Liver (tissue), 8 donors: ENCODE measurements at regions not wholly inside any gene's neighbourhood (a gene's known extent, or its start where the extent isn't known, plus 50 kb on each side); places are given as distances from the start of the nearest gene placed in this dataset.

Experiments used
- DNase-seq: peaks from one replicate; pipeline ENCODE4 v3.0.0-alpha.2; 2017; ENCODE audit warnings: low spot score
- H3K27ac ChIP-seq, 2 donors: one replicate each; pipeline ENCODE4 v1.7.0; 2013; ENCODE audit warnings: inconsistent platforms in 2 of 2, low read length in 2 of 2, control low read depth in 1 of 2, low read depth in 1 of 2, mild to moderate bottlenecking in 1 of 2
- H3K27me3 ChIP-seq, 4 donors: one replicate each; pipeline versions ENCODE4 v1.6.1 to v1.7.0; 2013; ENCODE audit warnings: low read length in 3 of 4, inconsistent platforms in 1 of 4, mild to moderate bottlenecking in 1 of 4, moderate library complexity in 1 of 4; ENCODE audit not compliant: control insufficient read depth in 4 of 4, insufficient read depth in 4 of 4
- H3K36me3 ChIP-seq, 4 donors: one replicate each; pipeline versions ENCODE4 v1.6.1 to v1.7.0; 2013; ENCODE audit warnings: low read length in 3 of 4, mild to moderate bottlenecking in 3 of 4, low read depth in 1 of 4, moderate library complexity in 1 of 4; ENCODE audit not compliant: control insufficient read depth in 4 of 4, insufficient read depth in 3 of 4
- H3K4me1 ChIP-seq, 4 donors: one replicate each; pipeline versions ENCODE4 v1.6.1 to v1.7.0; 2013; ENCODE audit warnings: low read length in 3 of 4, mild to moderate bottlenecking in 3 of 4, moderate library complexity in 1 of 4; ENCODE audit not compliant: control insufficient read depth in 4 of 4, insufficient read depth in 4 of 4
- H3K4me3 ChIP-seq, 3 donors: one replicate each; pipeline versions ENCODE4 v1.6.1 to v1.7.0; 2013; ENCODE audit warnings: low read length in 3 of 3, control low read depth in 1 of 3, low read depth in 1 of 3, mild to moderate bottlenecking in 1 of 3
- H3K9ac ChIP-seq, 2 donors: one replicate each; pipeline ENCODE4 v1.7.0; 2013; ENCODE audit warnings: low read length in 2 of 2, mild to moderate bottlenecking in 2 of 2, moderate library complexity in 2 of 2, control low read depth in 1 of 2, low read depth in 1 of 2
- H3K9me3 ChIP-seq, 4 donors: one replicate each; pipeline versions ENCODE4 v1.6.1 to v1.7.0; 2013; ENCODE audit warnings: low read length in 3 of 4; ENCODE audit not compliant: control insufficient read depth in 4 of 4
- EGR1 ChIP-seq, 2 donors: IDR thresholded peaks; 2 replicates each; pipeline ENCODE4 v1.6.1; 2016 to 2018; ENCODE audit warnings: antibody characterized with exemption in 2 of 2, low read depth in 2 of 2
- FOXA1 ChIP-seq: IDR thresholded peaks from 2 replicates; pipeline ENCODE4 v1.6.1; 2016; ENCODE audit warnings: antibody characterized with exemption
- FOXA2 ChIP-seq: IDR thresholded peaks from 2 replicates; pipeline ENCODE4 v1.6.1; 2016; ENCODE audit warnings: antibody characterized with exemption
- GABPA ChIP-seq, 2 donors: IDR thresholded peaks in 1 of 2; conservative IDR thresholded peaks in 1 of 2; 2 replicates each; pipeline ENCODE4 v1.6.1; 2016; ENCODE audit warnings: antibody characterized with exemption in 2 of 2, mild to moderate bottlenecking in 1 of 2, moderate library complexity in 1 of 2
- HNF4A ChIP-seq, 2 donors: conservative IDR thresholded peaks; 2 replicates each; pipeline ENCODE4 v1.6.1; 2016; ENCODE audit warnings: antibody characterized with exemption in 2 of 2, mild to moderate bottlenecking in 2 of 2
- HNF4G ChIP-seq: IDR thresholded peaks from 2 replicates; pipeline ENCODE4 v1.6.1; 2016; ENCODE audit warnings: antibody characterized with exemption
- JUND ChIP-seq, 2 donors: IDR thresholded peaks; 2 replicates each; pipeline ENCODE4 v1.6.1; 2016; ENCODE audit warnings: antibody characterized with exemption in 2 of 2
- NR2F2 ChIP-seq: IDR thresholded peaks from 2 replicates; pipeline ENCODE4 v1.6.1; 2016; ENCODE audit warnings: antibody characterized with exemption
- RAD21 ChIP-seq, 2 donors: IDR thresholded peaks; 2 replicates each; pipeline ENCODE4 v1.6.1; 2016; ENCODE audit warnings: antibody characterized with exemption in 2 of 2, mild to moderate bottlenecking in 2 of 2
- RXRA ChIP-seq, 2 donors: IDR thresholded peaks; 2 replicates each; pipeline ENCODE4 v1.6.1; 2017 to 2018; ENCODE audit warnings: antibody characterized with exemption in 2 of 2, mild to moderate bottlenecking in 1 of 2
- TAF1 ChIP-seq: conservative IDR thresholded peaks from 2 replicates; pipeline ENCODE4 v1.6.1; 2016; ENCODE audit warnings: antibody characterized with exemption, mild to moderate bottlenecking
- YY1 ChIP-seq: IDR thresholded peaks from 2 replicates; pipeline ENCODE4 v1.6.1; 2016; ENCODE audit warnings: antibody characterized with exemption, mild to moderate bottlenecking
- WGBS: extraction: QIAGEN DNeasy Blood & Tissue Kit; methylation state at CpG from one replicate; pipeline ENCODE4 v1.1.7; 2013; 5-methylcytosine and 5-hydroxymethylcytosine counted together
- TF ChIP-seq, protein P1 (sequence below): IDR thresholded peaks from 2 replicates; pipeline ENCODE4 v1.6.1; 2016; ENCODE audit warnings: antibody characterized with exemption
- TF ChIP-seq, protein P2 (sequence below): fragments of 150-350 bp; IDR thresholded peaks from 2 replicates; pipeline ENCODE4 v1.5.1; 2017; ENCODE audit warnings: improper control_type of control experiment, low read depth, low read length; ENCODE audit not compliant: missing input control
- TF ChIP-seq, protein P3 (sequence below): IDR thresholded peaks from 2 replicates; pipeline ENCODE4 v1.6.1; 2016; ENCODE audit warnings: antibody characterized with exemption
- TF ChIP-seq, protein P4 (sequence below): IDR thresholded peaks from 2 replicates; pipeline ENCODE4 v1.6.1; 2016; ENCODE audit warnings: antibody characterized with exemption, mild to moderate bottlenecking
- TF ChIP-seq, protein P5 (sequence below): IDR thresholded peaks from 2 replicates; pipeline ENCODE4 v1.6.1; 2016; ENCODE audit warnings: antibody characterized with exemption
- donor health status: healthy.
- donor health status: healthy.
- donor health status: healthy.
- donor health status: healthy.
- donor health status: healthy.

- no peaks in the 10 kb centered on the region for H3K36me3 ChIP-seq
- TF ChIP-seq TAF1 (no peak), RAD21 (IDR thresholded peaks at IDR 0.05) (no peak), FOXA1 (no peak), EGR1 (IDR thresholded peaks at IDR 0.05; ENCODE audit: low read depth in 2 of 2) (no peak), RXRA (IDR thresholded peaks at IDR 0.05) (no peak), NR2F2 (no peak), FOXA2 (no peak), GABPA (IDR thresholded peaks at IDR 0.05 in 1 of 2, conservative IDR thresholded peaks at IDR 0.05 in 1 of 2) (no peak), HNF4A (conservative IDR thresholded peaks at IDR 0.05) (no peak)
- TF ChIP-seq, protein P1, sequence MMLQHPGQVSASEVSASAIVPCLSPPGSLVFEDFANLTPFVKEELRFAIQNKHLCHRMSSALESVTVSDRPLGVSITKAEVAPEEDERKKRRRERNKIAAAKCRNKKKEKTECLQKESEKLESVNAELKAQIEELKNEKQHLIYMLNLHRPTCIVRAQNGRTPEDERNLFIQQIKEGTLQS, result no peak
- TF ChIP-seq, protein P2, sequence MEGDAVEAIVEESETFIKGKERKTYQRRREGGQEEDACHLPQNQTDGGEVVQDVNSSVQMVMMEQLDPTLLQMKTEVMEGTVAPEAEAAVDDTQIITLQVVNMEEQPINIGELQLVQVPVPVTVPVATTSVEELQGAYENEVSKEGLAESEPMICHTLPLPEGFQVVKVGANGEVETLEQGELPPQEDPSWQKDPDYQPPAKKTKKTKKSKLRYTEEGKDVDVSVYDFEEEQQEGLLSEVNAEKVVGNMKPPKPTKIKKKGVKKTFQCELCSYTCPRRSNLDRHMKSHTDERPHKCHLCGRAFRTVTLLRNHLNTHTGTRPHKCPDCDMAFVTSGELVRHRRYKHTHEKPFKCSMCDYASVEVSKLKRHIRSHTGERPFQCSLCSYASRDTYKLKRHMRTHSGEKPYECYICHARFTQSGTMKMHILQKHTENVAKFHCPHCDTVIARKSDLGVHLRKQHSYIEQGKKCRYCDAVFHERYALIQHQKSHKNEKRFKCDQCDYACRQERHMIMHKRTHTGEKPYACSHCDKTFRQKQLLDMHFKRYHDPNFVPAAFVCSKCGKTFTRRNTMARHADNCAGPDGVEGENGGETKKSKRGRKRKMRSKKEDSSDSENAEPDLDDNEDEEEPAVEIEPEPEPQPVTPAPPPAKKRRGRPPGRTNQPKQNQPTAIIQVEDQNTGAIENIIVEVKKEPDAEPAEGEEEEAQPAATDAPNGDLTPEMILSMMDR, result no peak
- TF ChIP-seq, protein P3, sequence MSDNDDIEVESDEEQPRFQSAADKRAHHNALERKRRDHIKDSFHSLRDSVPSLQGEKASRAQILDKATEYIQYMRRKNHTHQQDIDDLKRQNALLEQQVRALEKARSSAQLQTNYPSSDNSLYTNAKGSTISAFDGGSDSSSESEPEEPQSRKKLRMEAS, result no peak
- TF ChIP-seq, protein P4, sequence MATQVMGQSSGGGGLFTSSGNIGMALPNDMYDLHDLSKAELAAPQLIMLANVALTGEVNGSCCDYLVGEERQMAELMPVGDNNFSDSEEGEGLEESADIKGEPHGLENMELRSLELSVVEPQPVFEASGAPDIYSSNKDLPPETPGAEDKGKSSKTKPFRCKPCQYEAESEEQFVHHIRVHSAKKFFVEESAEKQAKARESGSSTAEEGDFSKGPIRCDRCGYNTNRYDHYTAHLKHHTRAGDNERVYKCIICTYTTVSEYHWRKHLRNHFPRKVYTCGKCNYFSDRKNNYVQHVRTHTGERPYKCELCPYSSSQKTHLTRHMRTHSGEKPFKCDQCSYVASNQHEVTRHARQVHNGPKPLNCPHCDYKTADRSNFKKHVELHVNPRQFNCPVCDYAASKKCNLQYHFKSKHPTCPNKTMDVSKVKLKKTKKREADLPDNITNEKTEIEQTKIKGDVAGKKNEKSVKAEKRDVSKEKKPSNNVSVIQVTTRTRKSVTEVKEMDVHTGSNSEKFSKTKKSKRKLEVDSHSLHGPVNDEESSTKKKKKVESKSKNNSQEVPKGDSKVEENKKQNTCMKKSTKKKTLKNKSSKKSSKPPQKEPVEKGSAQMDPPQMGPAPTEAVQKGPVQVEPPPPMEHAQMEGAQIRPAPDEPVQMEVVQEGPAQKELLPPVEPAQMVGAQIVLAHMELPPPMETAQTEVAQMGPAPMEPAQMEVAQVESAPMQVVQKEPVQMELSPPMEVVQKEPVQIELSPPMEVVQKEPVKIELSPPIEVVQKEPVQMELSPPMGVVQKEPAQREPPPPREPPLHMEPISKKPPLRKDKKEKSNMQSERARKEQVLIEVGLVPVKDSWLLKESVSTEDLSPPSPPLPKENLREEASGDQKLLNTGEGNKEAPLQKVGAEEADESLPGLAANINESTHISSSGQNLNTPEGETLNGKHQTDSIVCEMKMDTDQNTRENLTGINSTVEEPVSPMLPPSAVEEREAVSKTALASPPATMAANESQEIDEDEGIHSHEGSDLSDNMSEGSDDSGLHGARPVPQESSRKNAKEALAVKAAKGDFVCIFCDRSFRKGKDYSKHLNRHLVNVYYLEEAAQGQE, result no peak
- H3K4me1 ChIP-seq, result no peaks in the 10 kb centered on the region
- DNase-seq, result no peak
- no peak overlapping the region for H3K9ac ChIP-seq
- no peak overlapping the region for H3K4me3 ChIP-seq
- WGBS, result 50% methylated on average over 2 of the region's 2 CpGs
- H3K9me3 ChIP-seq, result no peaks in the 10 kb centered on the region
- peaks cover 0 to 5% (median 0%) of the 10 kb centered on the region in 4 donors for H3K27me3 ChIP-seq
- H3K27ac ChIP-seq, result no peak overlapping the region
Measured at GRCh38 chr10:25747084-25747483, 186.9 kb upstream of the MYO3A start.

- DNase-seq, result no peak
- no peak overlapping the region for H3K4me3 ChIP-seq
- H3K9me3 ChIP-seq, result no peaks in the 10 kb centered on the region
- no peak overlapping the region for H3K27ac ChIP-seq
- no peaks in the 10 kb centered on the region for H3K36me3 ChIP-seq
- peaks cover 0 to 5% (median 0%) of the 10 kb centered on the region in 4 donors for H3K27me3 ChIP-seq
- 80% methylated on average over 4 of the region's 4 CpGs for WGBS
- H3K4me1 ChIP-seq, result no peaks in the 10 kb centered on the region
- no peak overlapping the region for H3K9ac ChIP-seq
- TF ChIP-seq JUND (IDR thresholded peaks at IDR 0.05) (no peak), YY1 (no peak), RXRA (IDR thresholded peaks at IDR 0.05) (no peak), NR2F2 (no peak), GABPA (IDR thresholded peaks at IDR 0.05 in 1 of 2, conservative IDR thresholded peaks at IDR 0.05 in 1 of 2) (no peak), FOXA1 (no peak), EGR1 (IDR thresholded peaks at IDR 0.05; ENCODE audit: low read depth in 2 of 2) (no peak), TAF1 (no peak), HNF4G (no peak)
- TF ChIP-seq, protein P5, sequence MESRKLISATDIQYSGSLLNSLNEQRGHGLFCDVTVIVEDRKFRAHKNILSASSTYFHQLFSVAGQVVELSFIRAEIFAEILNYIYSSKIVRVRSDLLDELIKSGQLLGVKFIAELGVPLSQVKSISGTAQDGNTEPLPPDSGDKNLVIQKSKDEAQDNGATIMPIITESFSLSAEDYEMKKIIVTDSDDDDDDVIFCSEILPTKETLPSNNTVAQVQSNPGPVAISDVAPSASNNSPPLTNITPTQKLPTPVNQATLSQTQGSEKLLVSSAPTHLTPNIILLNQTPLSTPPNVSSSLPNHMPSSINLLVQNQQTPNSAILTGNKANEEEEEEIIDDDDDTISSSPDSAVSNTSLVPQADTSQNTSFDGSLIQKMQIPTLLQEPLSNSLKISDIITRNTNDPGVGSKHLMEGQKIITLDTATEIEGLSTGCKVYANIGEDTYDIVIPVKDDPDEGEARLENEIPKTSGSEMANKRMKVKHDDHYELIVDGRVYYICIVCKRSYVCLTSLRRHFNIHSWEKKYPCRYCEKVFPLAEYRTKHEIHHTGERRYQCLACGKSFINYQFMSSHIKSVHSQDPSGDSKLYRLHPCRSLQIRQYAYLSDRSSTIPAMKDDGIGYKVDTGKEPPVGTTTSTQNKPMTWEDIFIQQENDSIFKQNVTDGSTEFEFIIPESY, result no peak
- TF ChIP-seq, protein P4, result no peak
- TF ChIP-seq, protein P3, result no peak
- TF ChIP-seq, protein P2, result no peak
- TF ChIP-seq, protein P1, result no peak
Measured at GRCh38 chr10:25748509-25748908, 185.5 kb upstream of the MYO3A start.
